Activated CD8-positive, alpha-beta T cell treated with anti-CD3 and anti-CD28 coated beads for 36 hours (primary cell): ENCODE measurements at regions not wholly inside any gene's neighbourhood (a gene's known extent, or its start where the extent isn't known, plus 50 kb on each side); places are given as distances from the start of the nearest gene placed in this dataset.

ENCODE experiments used
- ATAC-seq: fragments of 200-7000 bp; cut with Tn5 transposase; one replicate; pipeline ENCODE4 v1.10.0; 2021; ENCODE audit warnings: mild to moderate bottlenecking, moderate library complexity
- CTCF ChIA-PET: fragments of 350-600 bp; sonication (Branson Sonifier 250); formaldehyde crosslinking; loops from one replicate; lab custom pipeline; 2021; ENCODE audit warnings: antibody characterized with exemption; lab: Charles Lee
- POLR2A ChIA-PET: fragments of 350-600 bp; sonication (Branson Sonifier 250); formaldehyde crosslinking; loops from one replicate; lab custom pipeline; 2021; ENCODE audit warnings: antibody characterized with exemption; lab: Charles Lee
- DNase-seq: peaks from one replicate; pipeline ENCODE4 v3.0.0-alpha.2; 2020
- H3K27ac Mint-ChIP-seq: one replicate; pipeline ENCODE4 v1.8.0; 2021; ENCODE audit warnings: mild to moderate bottlenecking, mixed read lengths
- H3K27me3 Mint-ChIP-seq: one replicate; pipeline ENCODE4 v1.8.0; 2021; ENCODE audit warnings: mixed read lengths
- H3K36me3 Mint-ChIP-seq: one replicate; pipeline ENCODE4 v1.8.0; 2021; ENCODE audit warnings: low read depth, mixed read lengths
- H3K4me1 Mint-ChIP-seq: one replicate; pipeline ENCODE4 v1.8.0; 2021; ENCODE audit warnings: low read depth, mixed read lengths
- H3K4me3 Mint-ChIP-seq: one replicate; pipeline ENCODE4 v1.8.0; 2021; ENCODE audit warnings: mild to moderate bottlenecking, moderate library complexity, mixed read lengths
- H3K9me3 Mint-ChIP-seq: one replicate; pipeline ENCODE4 v1.8.0; 2021; ENCODE audit warnings: mixed read lengths
- intact Hi-C: fragments of 100-400 bp; cut with micrococcal nuclease; formaldehyde crosslinking; loops from one replicate; pipeline ENCODE4 v1.10.0; 2022
- TF ChIP-seq, protein P1 (sequence below): fragments of 200-600 bp; IDR thresholded peaks from one replicate; pipeline ENCODE4 v1.8.0; 2022; ENCODE audit warnings: antibody characterized with exemption, mild to moderate bottlenecking

DNA sequence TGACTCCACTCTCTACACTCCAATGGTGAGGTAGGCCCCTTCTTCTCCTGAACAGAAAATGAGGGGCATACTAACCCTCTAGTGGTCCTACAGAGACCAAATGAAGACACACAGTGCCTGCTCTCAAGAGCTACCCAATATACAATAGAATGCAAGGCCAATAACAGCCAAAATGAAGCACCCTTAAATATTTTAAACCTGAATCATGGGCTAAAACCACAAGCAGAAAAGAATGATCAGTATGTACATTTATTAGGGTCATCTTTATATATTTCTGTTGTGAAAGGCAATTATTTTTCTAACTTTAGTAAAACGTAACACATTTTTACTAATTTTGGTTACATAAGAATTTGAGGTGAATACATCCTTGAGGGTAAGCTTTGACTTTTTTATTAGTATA lies 49.9 kb upstream of the COL1A2 start:
- DNase-seq = no peak
- H3K4me1 Mint-ChIP-seq = no peaks in the 10 kb centered on the region
- H3K9me3 Mint-ChIP-seq = no peaks in the 10 kb centered on the region
- peaks cover 1% of the 10 kb centered on the region for H3K27me3 Mint-ChIP-seq
- intact Hi-C loops = no loop called here
- no peak overlapping the region for H3K4me3 Mint-ChIP-seq
- TF ChIP-seq, protein P1, sequence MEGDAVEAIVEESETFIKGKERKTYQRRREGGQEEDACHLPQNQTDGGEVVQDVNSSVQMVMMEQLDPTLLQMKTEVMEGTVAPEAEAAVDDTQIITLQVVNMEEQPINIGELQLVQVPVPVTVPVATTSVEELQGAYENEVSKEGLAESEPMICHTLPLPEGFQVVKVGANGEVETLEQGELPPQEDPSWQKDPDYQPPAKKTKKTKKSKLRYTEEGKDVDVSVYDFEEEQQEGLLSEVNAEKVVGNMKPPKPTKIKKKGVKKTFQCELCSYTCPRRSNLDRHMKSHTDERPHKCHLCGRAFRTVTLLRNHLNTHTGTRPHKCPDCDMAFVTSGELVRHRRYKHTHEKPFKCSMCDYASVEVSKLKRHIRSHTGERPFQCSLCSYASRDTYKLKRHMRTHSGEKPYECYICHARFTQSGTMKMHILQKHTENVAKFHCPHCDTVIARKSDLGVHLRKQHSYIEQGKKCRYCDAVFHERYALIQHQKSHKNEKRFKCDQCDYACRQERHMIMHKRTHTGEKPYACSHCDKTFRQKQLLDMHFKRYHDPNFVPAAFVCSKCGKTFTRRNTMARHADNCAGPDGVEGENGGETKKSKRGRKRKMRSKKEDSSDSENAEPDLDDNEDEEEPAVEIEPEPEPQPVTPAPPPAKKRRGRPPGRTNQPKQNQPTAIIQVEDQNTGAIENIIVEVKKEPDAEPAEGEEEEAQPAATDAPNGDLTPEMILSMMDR = no peak
- CTCF ChIA-PET = no interaction called here
- no peaks in the 10 kb centered on the region for H3K36me3 Mint-ChIP-seq
- POLR2A ChIA-PET = no interaction called here
- no peak overlapping the region for H3K27ac Mint-ChIP-seq
- no peak for ATAC-seq
